Esophagus squamous epithelium (tissue), 4 donors: ENCODE measurements at regions not wholly inside any gene's neighbourhood (a gene's known extent, or its start where the extent isn't known, plus 50 kb on each side); places are given as distances from the start of the nearest gene placed in this dataset.

Source experiments
- POLR2A ChIP-seq, 4 donors: fragments of 450-650 bp; IDR thresholded peaks; one replicate each; pipeline ENCODE4 v1.6.1; 2017; ENCODE audit warnings: antibody characterized with exemption in 4 of 4, mild to moderate bottlenecking in 4 of 4, moderate library complexity in 3 of 4
- TF ChIP-seq, protein P1 (sequence below), 6 experiments: fragments of 450-650 bp in 4 of 6; fragments of 200-600 bp in 2 of 6; sonication (generic) in 2 of 6; IDR thresholded peaks; one replicate each; pipeline ENCODE4 v1.5.1; 2016 to 2019; ENCODE audit warnings: antibody characterized with exemption in 6 of 6, mild to moderate bottlenecking in 4 of 6, moderate library complexity in 4 of 6

DNA sequence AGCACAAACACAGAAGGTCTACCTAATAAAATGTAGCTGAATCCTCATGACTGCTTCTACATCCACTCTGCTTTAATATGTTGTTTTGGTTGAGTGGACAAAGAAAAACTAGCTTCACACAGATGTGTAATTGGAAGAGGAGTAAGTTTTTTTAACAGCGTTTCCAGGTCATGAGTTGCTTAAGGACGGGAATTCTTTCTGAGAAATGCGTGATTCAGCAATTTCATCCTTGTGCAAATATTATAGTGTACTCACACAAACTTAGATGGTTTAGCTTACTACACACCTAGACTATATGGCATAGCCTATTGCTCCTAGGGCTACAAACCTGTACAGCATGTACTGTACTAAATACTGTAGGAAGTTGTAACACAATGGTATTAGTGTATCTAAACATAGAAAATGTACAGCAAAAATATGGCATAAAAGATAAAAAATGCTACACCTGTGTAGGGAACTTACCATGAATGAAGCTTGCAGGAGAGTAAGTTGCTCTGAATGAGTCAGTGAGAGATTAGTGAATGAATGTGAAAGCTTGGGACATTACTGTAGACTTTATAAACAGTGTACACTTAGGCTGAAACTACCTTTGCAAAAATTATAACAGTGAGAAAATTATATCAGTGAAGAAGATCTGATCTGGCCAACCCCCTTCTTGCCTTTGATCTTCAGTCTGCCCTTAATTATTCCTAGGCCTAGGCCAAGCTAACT, 70.8 kb upstream of the IL15 start:
- TF ChIP-seq, protein P1, sequence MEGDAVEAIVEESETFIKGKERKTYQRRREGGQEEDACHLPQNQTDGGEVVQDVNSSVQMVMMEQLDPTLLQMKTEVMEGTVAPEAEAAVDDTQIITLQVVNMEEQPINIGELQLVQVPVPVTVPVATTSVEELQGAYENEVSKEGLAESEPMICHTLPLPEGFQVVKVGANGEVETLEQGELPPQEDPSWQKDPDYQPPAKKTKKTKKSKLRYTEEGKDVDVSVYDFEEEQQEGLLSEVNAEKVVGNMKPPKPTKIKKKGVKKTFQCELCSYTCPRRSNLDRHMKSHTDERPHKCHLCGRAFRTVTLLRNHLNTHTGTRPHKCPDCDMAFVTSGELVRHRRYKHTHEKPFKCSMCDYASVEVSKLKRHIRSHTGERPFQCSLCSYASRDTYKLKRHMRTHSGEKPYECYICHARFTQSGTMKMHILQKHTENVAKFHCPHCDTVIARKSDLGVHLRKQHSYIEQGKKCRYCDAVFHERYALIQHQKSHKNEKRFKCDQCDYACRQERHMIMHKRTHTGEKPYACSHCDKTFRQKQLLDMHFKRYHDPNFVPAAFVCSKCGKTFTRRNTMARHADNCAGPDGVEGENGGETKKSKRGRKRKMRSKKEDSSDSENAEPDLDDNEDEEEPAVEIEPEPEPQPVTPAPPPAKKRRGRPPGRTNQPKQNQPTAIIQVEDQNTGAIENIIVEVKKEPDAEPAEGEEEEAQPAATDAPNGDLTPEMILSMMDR (IDR thresholded peaks at IDR 0.05): no peak
- TF ChIP-seq POLR2A (IDR thresholded peaks at IDR 0.05): no peak
